ENCODE measurements at regions not wholly inside any gene's neighbourhood (a gene's known extent, or its start where the extent isn't known, plus 50 kb on each side); places are given as distances from the start of the nearest gene placed in this dataset.

DNA sequence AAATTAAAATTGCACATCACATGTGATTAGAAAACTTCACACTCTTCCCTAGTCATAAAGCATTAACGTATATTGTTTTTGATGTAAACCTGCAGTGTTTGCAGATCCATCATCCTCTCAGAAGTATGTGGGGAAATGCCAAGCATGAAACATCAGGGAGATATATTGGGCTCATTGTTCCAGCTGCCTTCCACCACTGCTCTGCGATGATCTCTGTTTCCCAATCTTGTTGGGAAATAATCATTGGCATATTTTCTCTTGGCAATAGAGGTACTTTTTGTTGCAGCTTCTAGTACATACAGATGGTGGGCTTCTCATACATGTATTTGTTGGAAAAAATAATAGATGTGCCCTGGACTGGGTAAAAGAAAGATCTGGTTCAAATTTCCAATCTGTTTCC lies 466.3 kb upstream of the HS3ST1 start:
- no peak for TF ChIP-seq POLR2AphosphoS5 (IDR thresholded peaks at IDR 0.05; ENCODE audit: borderline replicate concordance, low read depth, low read length)
- TF ChIP-seq EZH2 (IDR thresholded peaks at IDR 0.05) = no peak
